HL-60 (cell line): ENCODE measurements at regions not wholly inside any gene's neighbourhood (a gene's known extent, or its start where the extent isn't known, plus 50 kb on each side); places are given as distances from the start of the nearest gene placed in this dataset.

Experiments used
- DNase-seq, 2 experiments: peaks; one replicate each; pipeline ENCODE4 v3.0.0-alpha.2; 2010 to 2020; ENCODE audit warnings: low read depth in 1 of 2, low spot score in 1 of 2
- H3K27ac ChIP-seq: fragments of 250-450 bp; sonication (Bioruptor Pico); replicated peaks from 2 replicates; pipeline ENCODE4 v1.5.1; 2020; ENCODE audit warnings: mild to moderate bottlenecking, moderate library complexity
- H3K27me3 ChIP-seq: fragments of 250-450 bp; sonication (Bioruptor Pico); 2 replicates; pipeline ENCODE4 v1.5.1; 2021; ENCODE audit warnings: mild to moderate bottlenecking, moderate library complexity; ENCODE audit not compliant: insufficient read depth, poor library complexity, severe bottlenecking
- H3K4me3 ChIP-seq: replicated peaks from 2 replicates; pipeline ENCODE4 v1.5.1; 2011; ENCODE audit warnings: mild to moderate bottlenecking, control low read depth, low read length; ENCODE audit not compliant: insufficient read depth
- CTCF ChIP-seq: IDR thresholded peaks from one replicate; pipeline ENCODE4 v1.5.1; 2011; ENCODE audit warnings: low read length, control low read depth, inconsistent platforms; ENCODE audit not compliant: insufficient read depth
- GABPA ChIP-seq: IDR thresholded peaks from 2 replicates; pipeline ENCODE4 v1.6.1; 2012; ENCODE audit warnings: low read depth
- POLR2AphosphoS5 ChIP-seq: IDR thresholded peaks from 2 replicates; pipeline ENCODE4 v1.6.1; 2012; ENCODE audit warnings: low read depth
- REST ChIP-seq: IDR thresholded peaks from 2 replicates; pipeline ENCODE4 v1.6.1; 2012; ENCODE audit warnings: low read depth; ENCODE audit not compliant: insufficient replicate concordance
- SPI1 ChIP-seq: IDR thresholded peaks from 2 replicates; pipeline ENCODE4 v1.6.1; 2012; ENCODE audit warnings: low read depth, mild to moderate bottlenecking, borderline replicate concordance

- H3K4me3 ChIP-seq, result no peak overlapping the region
- no peak overlapping the region for H3K27ac ChIP-seq
- TF ChIP-seq POLR2AphosphoS5 (no peak), REST (no peak), GABPA (no peak), CTCF (no peak), SPI1 (no peak)
- no peak for DNase-seq
- H3K27me3 ChIP-seq, result no peaks in the 10 kb centered on the region
Measured at GRCh38 chr7:41245916-41246315, 457.0 kb downstream of the INHBA start.

- Histone ChIP-seq H3K4me3 (no peak overlapping the region), H3K27me3 (no peaks in the 10 kb centered on the region), H3K27ac (no peak overlapping the region)
- TF ChIP-seq SPI1 (no peak), CTCF (no peak), GABPA (no peak), REST (no peak), POLR2AphosphoS5 (no peak)
- no peak for DNase-seq
Measured at GRCh38 chr7:41244246-41244645, 458.6 kb downstream of the INHBA start.

- H3K27me3 ChIP-seq, result no peaks in the 10 kb centered on the region
- no peak overlapping the region for H3K27ac ChIP-seq
- no peak overlapping the region for H3K4me3 ChIP-seq
- DNase-seq, result no peak
- TF ChIP-seq GABPA (no peak), SPI1 (no peak), CTCF (no peak), REST (no peak), POLR2AphosphoS5 (no peak)
Measured at GRCh38 chr7:41241641-41242040, 461.2 kb downstream of the INHBA start.
